Adrenal gland (tissue), 9 donors: ENCODE measurements at regions not wholly inside any gene's neighbourhood (a gene's known extent, or its start where the extent isn't known, plus 50 kb on each side); places are given as distances from the start of the nearest gene placed in this dataset.
"Not testable (repeated sequence)": the region's sequence is repeated elsewhere in the genome, so short reads cannot be mapped to it uniquely, and the experiment has no call there.

Source experiments
- DNase-seq, 7 donors: peaks; one replicate each; pipeline ENCODE4 v3.0.0-alpha.2; 2019 to 2020
- H3K27ac ChIP-seq, 5 donors: fragments of 200-600 bp; sonication (generic) in 4 of 5; 1 replicate in 3 of 5; 2 replicates in 2 of 5; pipeline versions ENCODE4 v1.5.1 to v1.8.0; 2016 to 2020; ENCODE audit warnings: mild to moderate bottlenecking in 1 of 5
- H3K27me3 ChIP-seq: fragments of 200-600 bp; 2 replicates; pipeline ENCODE4 v1.8.0; 2021
- H3K36me3 ChIP-seq, 2 donors: fragments of 200-600 bp; replicated peaks in 1 of 2; 1 replicate in 1 of 2; 2 replicates in 1 of 2; pipeline versions ENCODE4 v1.5.1 to v1.8.0; 2018 to 2022
- H3K4me1 ChIP-seq, 2 donors: fragments of 200-600 bp; replicated peaks in 1 of 2; 1 replicate in 1 of 2; 2 replicates in 1 of 2; pipeline versions ENCODE4 v1.5.1 to v1.8.0; 2018 to 2021
- H3K4me3 ChIP-seq, 4 donors: fragments of 200-600 bp; sonication (generic) in 3 of 4; one replicate each; pipeline ENCODE4 v1.5.1; 2016 to 2018
- H3K9me3 ChIP-seq, 3 donors: fragments of 200-600 bp; sonication (generic) in 1 of 3; replicated peaks in 1 of 3; 1 replicate in 2 of 3; 2 replicates in 1 of 3; pipeline versions ENCODE4 v1.5.1 to v1.8.0; 2016 to 2021
- POLR2A ChIP-seq, 2 donors: fragments of 450-650 bp; IDR thresholded peaks; one replicate each; pipeline ENCODE4 v1.6.1; 2017; ENCODE audit warnings: antibody characterized with exemption in 2 of 2, mild to moderate bottlenecking in 2 of 2, moderate library complexity in 1 of 2
- WGBS, 4 donors: extraction: QIAGEN DNeasy Blood & Tissue Kit in 2 of 4; methylation state at CpG; one replicate each; pipeline versions ENCODE4 v1.1.5 to v1.1.7; 2013 to 2017; 5-methylcytosine and 5-hydroxymethylcytosine counted together
- intact Hi-C, 2 donors: fragments of 100-400 bp; cut with DNase I; formaldehyde crosslinking; loops; one replicate each; pipeline versions ENCODE4 v1.14.1 to v1.15.0; 2022 to 2023
- TF ChIP-seq, protein P1 (sequence below), 6 experiments: fragments of 450-650 bp in 4 of 6; fragments of 200-600 bp in 2 of 6; sonication (generic) in 1 of 6; IDR thresholded peaks; 1 replicate in 5 of 6; 2 replicates in 1 of 6; pipeline versions ENCODE4 v1.5.1 to v1.8.0; 2016 to 2021; ENCODE audit warnings: antibody characterized with exemption in 6 of 6, mild to moderate bottlenecking in 2 of 6, moderate library complexity in 1 of 6
- donor health status: healthy with polysubstance abuse.
- donor health status: Bipolar disorder and iron deficiency.
- donor health status: DM: yes; HTN: yes; CAD: no.
- donor health status: DM: no; HTN: no; CAD: no.
- donor health status: DM: no; HTN: no; CAD: no.

DNA sequence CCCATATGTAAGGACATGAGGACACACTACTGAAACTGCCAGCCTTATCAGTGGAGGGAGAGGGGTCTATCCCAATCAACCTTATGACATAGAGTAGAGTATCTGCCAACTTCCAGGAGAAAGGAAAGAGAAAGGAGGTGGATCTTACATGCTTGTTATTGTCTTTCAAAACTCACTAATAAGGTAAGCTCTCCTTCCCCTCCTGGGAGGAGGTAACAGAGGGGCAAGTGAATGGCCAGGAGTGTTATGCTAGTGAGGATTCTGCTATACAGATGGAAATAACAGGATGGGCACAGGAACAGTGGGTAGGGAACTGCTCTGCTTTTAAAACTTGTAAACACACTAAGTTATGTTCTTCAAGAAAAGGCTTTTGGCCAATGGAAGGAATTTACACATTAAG, 1020.1 kb downstream of the TDRD15 start:
- no peak for TF ChIP-seq POLR2A (IDR thresholded peaks at IDR 0.05)
- TF ChIP-seq, protein P1, sequence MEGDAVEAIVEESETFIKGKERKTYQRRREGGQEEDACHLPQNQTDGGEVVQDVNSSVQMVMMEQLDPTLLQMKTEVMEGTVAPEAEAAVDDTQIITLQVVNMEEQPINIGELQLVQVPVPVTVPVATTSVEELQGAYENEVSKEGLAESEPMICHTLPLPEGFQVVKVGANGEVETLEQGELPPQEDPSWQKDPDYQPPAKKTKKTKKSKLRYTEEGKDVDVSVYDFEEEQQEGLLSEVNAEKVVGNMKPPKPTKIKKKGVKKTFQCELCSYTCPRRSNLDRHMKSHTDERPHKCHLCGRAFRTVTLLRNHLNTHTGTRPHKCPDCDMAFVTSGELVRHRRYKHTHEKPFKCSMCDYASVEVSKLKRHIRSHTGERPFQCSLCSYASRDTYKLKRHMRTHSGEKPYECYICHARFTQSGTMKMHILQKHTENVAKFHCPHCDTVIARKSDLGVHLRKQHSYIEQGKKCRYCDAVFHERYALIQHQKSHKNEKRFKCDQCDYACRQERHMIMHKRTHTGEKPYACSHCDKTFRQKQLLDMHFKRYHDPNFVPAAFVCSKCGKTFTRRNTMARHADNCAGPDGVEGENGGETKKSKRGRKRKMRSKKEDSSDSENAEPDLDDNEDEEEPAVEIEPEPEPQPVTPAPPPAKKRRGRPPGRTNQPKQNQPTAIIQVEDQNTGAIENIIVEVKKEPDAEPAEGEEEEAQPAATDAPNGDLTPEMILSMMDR (IDR thresholded peaks at IDR 0.05), result no peak
- H3K9me3 ChIP-seq, result no peaks in the 10 kb centered on the region
- H3K4me1 ChIP-seq, result no peaks in the 10 kb centered on the region
- intact Hi-C loops, result no loop called here
- no peak overlapping the region for H3K27ac ChIP-seq
- no peaks in the 10 kb centered on the region for H3K27me3 ChIP-seq
- DNase-seq, result no peak
- no peaks in the 10 kb centered on the region for H3K36me3 ChIP-seq
- no peak overlapping the region for H3K4me3 ChIP-seq

DNA sequence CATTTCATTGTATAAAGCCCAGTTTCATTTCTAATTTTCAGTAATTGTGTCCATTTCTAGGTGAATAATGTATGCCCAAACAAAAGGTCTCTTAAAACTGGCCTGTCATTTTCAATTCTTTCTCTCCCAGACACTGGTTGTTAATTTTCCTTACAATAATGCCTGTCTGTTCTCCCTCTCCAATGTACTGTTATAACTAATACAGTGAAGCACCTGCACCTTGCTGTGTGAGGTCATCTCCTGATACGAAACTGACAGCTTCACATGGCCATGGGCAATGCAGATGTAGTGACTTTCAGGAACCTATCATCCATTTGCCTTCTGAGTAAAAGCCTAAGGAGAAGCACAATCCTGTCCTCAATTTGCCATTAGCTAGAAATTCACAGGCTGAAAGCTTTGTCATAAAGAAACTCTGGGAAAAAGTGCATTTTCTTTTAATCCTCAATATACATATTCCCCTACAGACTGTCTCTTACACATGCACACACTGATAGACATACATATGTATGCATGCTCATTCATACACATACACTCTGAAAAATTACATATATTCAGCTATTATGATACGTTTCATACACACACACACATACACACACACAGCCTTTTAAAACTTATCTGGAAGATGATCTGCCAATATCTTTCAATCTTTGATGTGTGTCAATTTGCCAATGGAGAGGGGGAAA, 1030.3 kb downstream of the TDRD15 start:
- Histone ChIP-seq H3K4me3 (no peak overlapping the region), H3K36me3 (no peaks in the 10 kb centered on the region), H3K4me1 (no peaks in the 10 kb centered on the region), H3K27me3 (no peaks in the 10 kb centered on the region), H3K27ac (no peak overlapping the region), H3K9me3 (no peaks in the 10 kb centered on the region)
- no peak for DNase-seq
- WGBS, 4 donors, result 30 to 44% (median 34%) methylated on average over 2 of the region's 2 CpGs
- intact Hi-C loops, result no loop called here
- TF ChIP-seq, protein P1 (IDR thresholded peaks at IDR 0.05), result no peak
- TF ChIP-seq POLR2A (IDR thresholded peaks at IDR 0.05), result no peak

DNA sequence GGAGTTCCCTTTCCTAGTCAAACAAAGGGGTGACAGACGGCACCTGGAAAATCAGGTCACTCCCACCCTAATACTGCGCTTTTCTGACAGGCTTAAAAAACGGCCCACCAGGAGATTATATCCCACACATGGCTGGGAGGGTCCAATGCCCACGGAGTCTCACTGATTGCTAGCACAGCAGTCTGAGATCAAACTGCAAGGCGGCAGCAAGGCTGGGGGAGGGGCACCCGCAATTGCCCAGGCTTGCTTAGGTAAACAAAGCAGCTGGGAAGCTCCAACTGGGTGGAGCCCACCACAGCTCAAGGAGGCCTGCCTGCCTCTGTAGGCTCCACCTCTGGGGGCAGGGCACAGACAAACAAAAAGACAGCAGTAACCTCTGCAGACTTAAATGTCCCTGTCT, 1032.9 kb downstream of the TDRD15 start:
- H3K27ac ChIP-seq, DNase-seq: not testable (repeated sequence)
- 75 to 83% (median 80%) methylated on average over 3 to 6 of the region's 6 CpGs for WGBS, 4 donors

DNA sequence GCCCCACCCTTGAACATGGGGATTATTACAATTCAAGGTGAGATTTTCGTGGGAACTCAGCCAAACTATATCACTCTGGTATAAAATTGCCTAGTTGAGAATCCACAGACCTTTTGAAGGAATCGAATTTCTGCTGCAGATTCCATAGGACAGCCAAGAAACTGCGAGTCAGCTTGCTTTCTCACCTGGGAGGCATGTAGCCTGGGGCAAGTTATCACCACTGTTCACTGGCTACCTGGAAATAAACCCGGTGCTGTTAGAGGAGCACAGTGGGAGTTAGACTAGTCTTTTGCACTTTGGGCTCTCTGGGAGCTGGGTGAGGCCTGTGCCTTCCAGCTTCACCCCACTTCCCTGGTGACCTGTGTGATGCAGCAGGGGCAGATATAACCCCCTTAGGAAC, 1043.5 kb downstream of the TDRD15 start:
- 68 to 77% (median 69%) methylated on average over 3 to 4 of the region's 4 CpGs for WGBS, 4 donors
- H3K4me1 ChIP-seq, result no peaks in the 10 kb centered on the region
- TF ChIP-seq, protein P1 (IDR thresholded peaks at IDR 0.05), result no peak
- TF ChIP-seq POLR2A (IDR thresholded peaks at IDR 0.05), result no peak
- intact Hi-C loops, result no loop called here
- H3K27ac ChIP-seq, result no peak overlapping the region
- no peaks in the 10 kb centered on the region for H3K27me3 ChIP-seq
- H3K4me3 ChIP-seq, result no peak overlapping the region
- no peak for DNase-seq
- no peaks in the 10 kb centered on the region for H3K36me3 ChIP-seq
- no peaks in the 10 kb centered on the region for H3K9me3 ChIP-seq

More for the DNA sequence above, 1032.9 kb downstream of the TDRD15 start:
- intact Hi-C loops, H3K4me1 ChIP-seq, H3K9me3 ChIP-seq, H3K27me3 ChIP-seq, H3K4me3 ChIP-seq, H3K36me3 ChIP-seq: not testable (repeated sequence)

DNA sequence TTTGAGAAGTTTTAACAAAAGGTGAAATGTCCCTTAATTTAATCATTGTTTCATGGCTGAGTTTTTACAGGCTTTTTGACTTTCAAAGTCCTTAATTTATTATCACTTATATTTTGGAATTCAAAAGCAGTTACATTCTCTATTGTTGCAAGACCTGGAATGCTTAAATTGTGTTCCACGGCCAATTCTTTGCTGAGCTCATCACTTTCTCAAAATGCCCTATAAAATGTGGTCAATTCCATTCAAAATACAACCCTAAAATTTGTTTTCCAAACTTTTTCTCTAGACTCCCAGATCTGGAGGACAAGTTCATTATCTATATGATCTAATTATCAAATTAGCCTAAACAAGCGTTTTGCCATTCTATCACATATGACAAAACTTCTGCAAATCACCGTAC, 1051.2 kb downstream of the TDRD15 start:
- Histone ChIP-seq H3K9me3 (no peaks in the 10 kb centered on the region), H3K4me3 (no peak overlapping the region), H3K4me1 (no peaks in the 10 kb centered on the region), H3K27me3 (no peaks in the 10 kb centered on the region), H3K36me3 (no peaks in the 10 kb centered on the region), H3K27ac (no peak overlapping the region)
- no peak for TF ChIP-seq POLR2A (IDR thresholded peaks at IDR 0.05)
- TF ChIP-seq, protein P1 (IDR thresholded peaks at IDR 0.05), result no peak
- WGBS, 4 donors, result 82 to 85% (median 84%) methylated on average over 3 of the region's 3 CpGs
- no peak for DNase-seq
- intact Hi-C loops, result no loop called here
